IMR-90 (cell line): ENCODE measurements at regions not wholly inside any gene's neighbourhood (a gene's known extent, or its start where the extent isn't known, plus 50 kb on each side); places are given as distances from the start of the nearest gene placed in this dataset.
A peak's percentile ranks its signal among the peaks of the same experiment; 100 is the strongest.

ENCODE experiments used
- ATAC-seq: fragments of 200-7000 bp; cut with Tn5 transposase; 2 replicates; pipeline ENCODE4 v1.9.1; 2020; ENCODE audit warnings: low read depth, mild to moderate bottlenecking, moderate library complexity
- BruUV-seq: library from RNA; stranded (reverse); fragments of 400-500 nt; replicated peaks from 2 replicates; lab custom pipeline; 2021; lab: Mats Ljungman, UMichigan
- CTCF ChIA-PET: fragments of 300-600 bp; formaldehyde crosslinking; extraction: SDS; loops from one replicate; lab custom pipeline; 2021; ENCODE audit warnings: antibody characterized with exemption; lab: Yijun Ruan, JAX
- POLR2A ChIA-PET: fragments of 300-600 bp; sonication (Branson Sonifier 250); formaldehyde crosslinking; loops from one replicate; lab custom pipeline; 2022; ENCODE audit warnings: antibody characterized with exemption; ENCODE audit not compliant: unreplicated experiment; lab: Charles Lee
- DNase-seq: peaks from one replicate; pipeline ENCODE4 v3.0.0; 2013
- H2AFZ ChIP-seq: replicated peaks from 2 replicates; pipeline ENCODE3; 2013; ENCODE audit warnings: low read length, mild to moderate bottlenecking; ENCODE audit not compliant: poor library complexity
- H2AK5ac ChIP-seq: 2 replicates; pipeline ENCODE4 v1.6.1; 2013; ENCODE audit warnings: low read depth, low read length, inconsistent platforms
- H2AK9ac ChIP-seq: replicated peaks from 2 replicates; pipeline ENCODE3; 2013; ENCODE audit warnings: mild to moderate bottlenecking, low read depth, low read length, moderate library complexity; ENCODE audit not compliant: poor library complexity
- H2BK120ac ChIP-seq: 2 replicates; pipeline ENCODE4 v1.6.1; 2013; ENCODE audit warnings: low read depth, low read length, inconsistent platforms
- H2BK15ac ChIP-seq: 3 replicates; pipeline ENCODE4 v1.6.1; 2013; ENCODE audit warnings: low read depth, low read length, inconsistent platforms
- H2BK20ac ChIP-seq: 2 replicates; pipeline ENCODE4 v1.6.1; 2013; ENCODE audit warnings: low read depth, mild to moderate bottlenecking, inconsistent platforms, low read length, moderate library complexity
- H2BK5ac ChIP-seq: 2 replicates; pipeline ENCODE4 v1.6.1; 2013; ENCODE audit warnings: mild to moderate bottlenecking, low read depth, low read length, inconsistent platforms; ENCODE audit not compliant: poor library complexity, severe bottlenecking
- H3K14ac ChIP-seq: replicated peaks from 2 replicates; pipeline ENCODE4 v1.6.1; 2013; ENCODE audit warnings: low read depth, low read length, inconsistent platforms
- H3K18ac ChIP-seq: 2 replicates; pipeline ENCODE4 v1.6.1; 2013; ENCODE audit warnings: low read depth, low read length, control low read depth
- H3K23ac ChIP-seq: 2 replicates; pipeline ENCODE4 v1.6.1; 2013; ENCODE audit warnings: low read depth, low read length, inconsistent platforms
- H3K27ac ChIP-seq: 2 replicates; pipeline ENCODE4 v1.5.1; 2013; ENCODE audit warnings: mild to moderate bottlenecking, control low read depth, low read length; ENCODE audit not compliant: insufficient read depth
- H3K27me3 ChIP-seq: 2 replicates; pipeline ENCODE4 v1.6.1; 2013; ENCODE audit warnings: low read length; ENCODE audit not compliant: control insufficient read depth, insufficient read depth
- H3K36me3 ChIP-seq: 2 replicates; pipeline ENCODE4 v1.6.1; 2013; ENCODE audit warnings: low read length, mixed read lengths; ENCODE audit not compliant: control insufficient read depth, insufficient read depth
- H3K4ac ChIP-seq: 2 replicates; pipeline ENCODE4 v1.6.1; 2013; ENCODE audit warnings: low read depth, low read length, inconsistent platforms
- H3K4me1 ChIP-seq: 2 replicates; pipeline ENCODE4 v1.6.1; 2013; ENCODE audit warnings: low read length, mixed read lengths; ENCODE audit not compliant: control insufficient read depth, insufficient read depth
- H3K4me2 ChIP-seq: 2 replicates; pipeline ENCODE4 v1.6.1; 2013; ENCODE audit warnings: low read depth, mild to moderate bottlenecking, control low read depth, low read length, moderate library complexity
- H3K4me3 ChIP-seq: 2 replicates; pipeline ENCODE4 v1.5.1; 2013; ENCODE audit warnings: low read depth, mild to moderate bottlenecking, control low read depth, low read length, moderate library complexity; ENCODE audit not compliant: insufficient read depth
- H3K56ac ChIP-seq: 2 replicates; pipeline ENCODE4 v1.6.1; 2013; ENCODE audit warnings: low read length, inconsistent platforms; ENCODE audit not compliant: insufficient read depth; ENCODE audit errors: extremely low read depth
- H3K79me1 ChIP-seq, 2 experiments: 2 replicates each; pipeline ENCODE4 v1.6.1; 2013; ENCODE audit warnings: low read length in 2 of 2, inconsistent platforms in 1 of 2, low read depth in 1 of 2
- H3K9ac ChIP-seq: 2 replicates; pipeline ENCODE4 v1.6.1; 2013; ENCODE audit warnings: low read depth, low read length, control low read depth
- H3K9me1 ChIP-seq: 2 replicates; pipeline ENCODE4 v1.6.1; 2013; ENCODE audit warnings: low read length, inconsistent platforms; ENCODE audit not compliant: insufficient read depth
- H3K9me3 ChIP-seq: 2 replicates; pipeline ENCODE4 v1.6.1; 2013; ENCODE audit warnings: low read length; ENCODE audit not compliant: control insufficient read depth, insufficient read depth
- H4K20me1 ChIP-seq: 2 replicates; pipeline ENCODE4 v1.6.1; 2013; ENCODE audit warnings: low read length, inconsistent platforms; ENCODE audit not compliant: insufficient read depth
- H4K5ac ChIP-seq: 2 replicates; pipeline ENCODE4 v1.6.1; 2013; ENCODE audit warnings: mild to moderate bottlenecking, low read depth, low read length, control low read depth
- H4K8ac ChIP-seq, 2 experiments: 2 replicates each; pipeline ENCODE4 v1.6.1; 2013; ENCODE audit warnings: low read depth in 2 of 2, low read length in 2 of 2, control low read depth in 1 of 2, inconsistent platforms in 1 of 2
- H4K91ac ChIP-seq: 2 replicates; pipeline ENCODE4 v1.6.1; 2013; ENCODE audit warnings: low read depth, low read length, inconsistent platforms; ENCODE audit not compliant: insufficient read depth
- BHLHE40 ChIP-seq: fragments of 150-350 bp; IDR thresholded peaks from 2 replicates; pipeline ENCODE4 v1.6.1; 2016; ENCODE audit warnings: mild to moderate bottlenecking, low read depth, low read length
- NFE2L2 ChIP-seq: fragments of 150-350 bp; IDR thresholded peaks from 2 replicates; pipeline ENCODE4 v1.6.1; 2016; ENCODE audit warnings: low read depth, mild to moderate bottlenecking, low read length
- WGBS, 2 experiments: methylation state at CpG; one replicate each; pipeline versions ENCODE4 v1.1.5 to v1.1.7; 2013; ENCODE audit warnings: missing lambda C conversion rate in 2 of 2; ENCODE audit not compliant: insufficient read length in 1 of 2; ENCODE audit errors: extremely low coverage in 2 of 2; 5-methylcytosine and 5-hydroxymethylcytosine counted together
- dilution Hi-C: fragments of 300-500 bp; cut with HindIII; formaldehyde crosslinking; loops from one replicate; pipeline ENCODE4 v1.14.3; 2018; ENCODE audit warnings: low sequenced_read_pairs; ENCODE audit not compliant: unreplicated experiment
- in situ Hi-C: fragments of 300-500 bp; cut with MboI; formaldehyde crosslinking; loops from 3 replicates; pipeline ENCODE4 v1.14.3; 2019; ENCODE audit warnings: low sequenced_read_pairs, inconsistent platforms, mixed read lengths
- intact Hi-C: fragments of 100-400 bp; cut with micrococcal nuclease; formaldehyde crosslinking; loops from 2 replicates; pipeline ENCODE4 v1.10.0; 2022

DNA sequence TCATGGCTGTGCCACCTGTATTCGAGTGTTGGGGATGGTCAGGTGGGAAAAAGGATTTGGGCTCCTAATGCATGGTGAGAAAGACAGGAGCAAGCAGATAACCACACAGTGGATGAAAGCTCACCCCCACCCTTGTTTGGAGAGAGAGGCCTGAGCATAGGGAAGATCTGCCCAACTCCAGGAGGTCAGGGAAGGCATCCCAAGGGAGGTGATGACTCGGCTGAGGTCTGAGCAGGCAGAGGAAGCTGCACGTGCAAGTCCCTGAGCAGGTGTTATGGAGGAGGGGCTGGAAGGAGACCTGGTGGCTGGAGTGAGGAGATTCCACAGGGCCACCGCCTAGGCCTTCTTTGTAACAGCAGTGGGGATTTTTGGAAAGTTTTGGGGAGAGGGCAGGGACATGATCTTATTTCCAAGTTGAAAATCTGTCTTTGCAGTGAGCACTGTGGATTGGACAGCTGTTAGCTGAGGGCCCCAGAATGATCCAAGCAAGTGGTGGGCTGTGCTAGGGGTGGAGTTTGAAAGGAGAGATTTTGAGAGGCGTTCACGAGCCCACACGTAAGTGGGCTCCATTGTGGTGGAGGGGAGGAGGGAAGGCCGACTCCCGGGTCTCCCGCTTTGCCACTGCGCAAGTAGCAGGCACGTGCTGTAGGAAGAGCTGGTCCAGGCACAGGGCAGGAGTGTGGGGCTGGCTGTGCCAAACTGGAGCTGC is 228.5 kb downstream of the GLI2 start:
- Histone ChIP-seq H3K56ac (no peak overlapping the region), H3K4me2 (no peak overlapping the region), H3K9me1 (peaks cover 16% of the 10 kb centered on the region), H3K79me1 (peaks cover 14 to 48% of the 10 kb centered on the region in 2 experiments), H2AK9ac (no peak overlapping the region), H3K18ac (no peak overlapping the region), H3K4me3 (no peak overlapping the region), H2AFZ (no peak overlapping the region), H4K91ac (no peak overlapping the region), H2BK120ac (no peak overlapping the region), H2AK5ac (peak overlapping the region; percentile 44), H4K5ac (no peak overlapping the region; the same call in 1 of the 2 replicates), H3K27me3 (no peaks in the 10 kb centered on the region), H3K4me1 (peaks cover 12% of the 10 kb centered on the region), H3K36me3 (peaks cover 49% of the 10 kb centered on the region), H2BK15ac (no peak overlapping the region), H4K20me1 (peaks cover 18% of the 10 kb centered on the region), H3K4ac (no peak overlapping the region), H3K14ac (0 out of 2 replicates have a peak overlapping the region, but pooled peaks have one; percentile 2), H4K8ac (0 out of 4 replicates have a peak overlapping the region, but pooled peaks of 1 of the 2 experiments have one; percentile 16), H3K23ac (no peak overlapping the region), H3K27ac (no peak overlapping the region), H3K9ac (no peak overlapping the region), H2BK20ac (no peak overlapping the region), H3K9me3 (no peaks in the 10 kb centered on the region), H2BK5ac (no peak overlapping the region)
- in situ Hi-C loops: no loop called here
- dilution Hi-C loops: no loop called here
- ChIA-PET CTCF (no interaction called here), POLR2A (no interaction called here)
- DNase-seq: peak; percentile 60
- no TSS peak for BruUV-seq
- peak; percentile 60 for ATAC-seq
- intact Hi-C loops: no loop called here
- TF ChIP-seq BHLHE40 (peak; percentile 94), NFE2L2 (no peak)
- WGBS, 2 experiments: 70% methylated on average over 9 of the region's 12 CpGs; no CpG with 5 or more reads in 1 of the 2 experiments
